Stomach (tissue), 8 donors: ENCODE measurements at regions not wholly inside any gene's neighbourhood (a gene's known extent, or its start where the extent isn't known, plus 50 kb on each side); places are given as distances from the start of the nearest gene placed in this dataset.

ENCODE experiments used
- DNase-seq, 2 donors: peaks; one replicate each; pipeline versions ENCODE4 v3.0.0 to v3.0.0-alpha.2; 2013 to 2019
- H3K27ac ChIP-seq, 5 donors: fragments of 200-600 bp in 4 of 5; sonication (generic) in 4 of 5; one replicate each; pipeline ENCODE4 v1.5.1; 2013 to 2019; ENCODE audit warnings: mild to moderate bottlenecking in 1 of 5, moderate library complexity in 1 of 5
- H3K27me3 ChIP-seq, 3 donors: fragments of 200-600 bp; sonication (generic); one replicate each; pipeline ENCODE4 v1.5.1; 2017 to 2019; ENCODE audit warnings: mixed run types in 1 of 3
- H3K36me3 ChIP-seq, 4 donors: fragments of 200-600 bp; sonication (generic); 1 replicate in 3 of 4; 2 replicates in 1 of 4; pipeline ENCODE4 v1.5.1; 2016 to 2019
- H3K4me1 ChIP-seq, 4 donors: fragments of 200-600 bp; sonication (generic); one replicate each; pipeline ENCODE4 v1.5.1; 2016 to 2019
- H3K4me3 ChIP-seq, 4 donors: fragments of 200-600 bp; sonication (generic) in 3 of 4; one replicate each; pipeline ENCODE4 v1.5.1; 2016 to 2019; ENCODE audit warnings: mild to moderate bottlenecking in 1 of 4
- H3K9me3 ChIP-seq, 4 donors: fragments of 200-600 bp; sonication (generic); one replicate each; pipeline ENCODE4 v1.5.1; 2016 to 2019
- CTCF ChIP-seq, 7 experiments: fragments of 450-650 bp in 4 of 7; fragments of 200-600 bp in 3 of 7; sonication (generic) in 3 of 7; IDR thresholded peaks; one replicate each; pipeline ENCODE4 v1.5.1; 2016 to 2019; ENCODE audit warnings: antibody characterized with exemption in 7 of 7, control low read depth in 2 of 7, mild to moderate bottlenecking in 1 of 7
- EP300 ChIP-seq: sonication (generic); formaldehyde crosslinking; IDR thresholded peaks from one replicate; pipeline ENCODE4 v1.6.1; 2017; ENCODE audit warnings: antibody characterized with exemption
- POLR2A ChIP-seq, 4 donors: fragments of 450-650 bp; IDR thresholded peaks; one replicate each; pipeline ENCODE4 v1.6.1; 2016; ENCODE audit warnings: antibody characterized with exemption in 4 of 4, control low read depth in 2 of 4, mild to moderate bottlenecking in 1 of 4, moderate library complexity in 1 of 4
- POLR2AphosphoS5 ChIP-seq, 3 donors: sonication (generic); formaldehyde crosslinking; IDR thresholded peaks; one replicate each; pipeline ENCODE4 v1.6.1; 2016; ENCODE audit warnings: antibody characterized with exemption in 3 of 3
- WGBS, 5 donors: extraction: QIAGEN DNeasy Blood & Tissue Kit in 3 of 5; methylation state at CpG; one replicate each; pipeline versions ENCODE4 v1.1.5 to v1.1.7; 2013 to 2018; 5-methylcytosine and 5-hydroxymethylcytosine counted together
- intact Hi-C: fragments of 100-400 bp; cut with DNase I; formaldehyde crosslinking; loops from one replicate; pipeline ENCODE4 v1.15.1; 2023; ENCODE audit warnings: low total_unique reads
- donor health status: healthy with polysubstance abuse.
- donor health status: Bipolar disorder and iron deficiency.
- donor health status: healthy.

- no peak for DNase-seq
- no peak overlapping the region for H3K4me3 ChIP-seq
- peaks cover 0 to under 1% (median 0%) of the 10 kb centered on the region in 4 donors for H3K9me3 ChIP-seq
- 41 to 60% (median 52%) methylated on average over 1 of the region's 1 CpG for WGBS, 5 donors
- H3K36me3 ChIP-seq = no peaks in the 10 kb centered on the region
- H3K4me1 ChIP-seq = no peaks in the 10 kb centered on the region
- no peak overlapping the region for H3K27ac ChIP-seq
- TF ChIP-seq CTCF (IDR thresholded peaks at IDR 0.05) = no peak
- no peaks in the 10 kb centered on the region for H3K27me3 ChIP-seq
- intact Hi-C loops = no loop called here
These were observed 288.5 kb downstream of the MEF2C start for GRCh38 chr5:88594441-88594840.

GRCh38 chr5:88588609-88589008 lies 294.4 kb downstream of the MEF2C start:
- Histone ChIP-seq H3K27ac (no peak overlapping the region), H3K4me3 (no peak overlapping the region), H3K36me3 (no peaks in the 10 kb centered on the region), H3K9me3 (peaks cover 0 to 13% (median 8%) of the 10 kb centered on the region in 4 donors), H3K4me1 (no peaks in the 10 kb centered on the region), H3K27me3 (no peaks in the 10 kb centered on the region)
- WGBS, 5 donors = 80 to 92% (median 86%) methylated on average over 4 of the region's 4 CpGs
- no peak for TF ChIP-seq EP300
- TF ChIP-seq POLR2A (IDR thresholded peaks at IDR 0.05) = no peak
- TF ChIP-seq CTCF (IDR thresholded peaks at IDR 0.05) = no peak
- no peak for TF ChIP-seq POLR2AphosphoS5 (IDR thresholded peaks at IDR 0.05)
- DNase-seq = no peak
- intact Hi-C loops = no loop called here

DNA sequence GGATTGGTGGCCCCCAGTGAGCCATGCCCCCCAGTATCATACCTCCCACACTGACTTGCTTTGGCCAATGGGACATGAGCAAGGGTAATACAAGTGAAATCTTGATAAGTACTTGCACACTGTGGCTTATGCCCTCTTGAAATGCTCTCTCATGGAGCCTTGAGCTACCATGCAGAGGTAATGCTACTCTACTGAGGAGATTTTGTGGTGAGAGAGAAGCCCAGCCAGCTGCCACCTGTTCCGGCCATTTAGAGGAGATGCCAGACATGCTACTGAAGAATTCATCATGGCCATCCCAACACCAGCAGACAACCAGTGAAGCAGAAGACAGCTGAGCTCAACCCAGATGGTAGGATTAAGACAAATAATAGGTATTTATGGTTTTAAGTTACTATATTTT lies 299.5 kb downstream of the MEF2C start:
- intact Hi-C loops = no loop called here
- Histone ChIP-seq H3K4me3 (no peak overlapping the region), H3K9me3 (peaks cover 0 to 5% (median 3%) of the 10 kb centered on the region in 4 donors), H3K27me3 (no peaks in the 10 kb centered on the region), H3K36me3 (no peaks in the 10 kb centered on the region), H3K4me1 (no peaks in the 10 kb centered on the region), H3K27ac (no peak overlapping the region)
- 87 to 96% (median 93%) methylated on average over 1 of the region's 1 CpG for whole genome bisulfite sequencing, 5 donors
- DNase-seq = no peak
- TF ChIP-seq EP300 (no peak), POLR2AphosphoS5 (IDR thresholded peaks at IDR 0.05) (no peak), CTCF (IDR thresholded peaks at IDR 0.05) (no peak), POLR2A (IDR thresholded peaks at IDR 0.05) (no peak)

- no peak for DNase-seq
- H3K36me3 ChIP-seq = no peaks in the 10 kb centered on the region
These were observed 289.7 kb upstream of the TMEM161B start for GRCh38 chr5:88558366-88558765.

More at GRCh38 chr5:88558366-88558765, 289.7 kb upstream of the TMEM161B start:
- no peak for TF ChIP-seq CTCF (IDR thresholded peaks at IDR 0.05)
- Histone ChIP-seq H3K27ac (no peak overlapping the region), H3K4me3 (no peak overlapping the region), H3K27me3 (no peaks in the 10 kb centered on the region), H3K4me1 (no peaks in the 10 kb centered on the region), H3K9me3 (no peaks in the 10 kb centered on the region)
- intact Hi-C loops = no loop called here
- WGBS, 5 donors = 88 to 95% (median 91%) methylated on average over 5 of the region's 5 CpGs
